22Rv1 (cell line): ENCODE measurements at regions not wholly inside any gene's neighbourhood (a gene's known extent, or its start where the extent isn't known, plus 50 kb on each side); places are given as distances from the start of the nearest gene placed in this dataset.

Experiments
- ZFX ChIP-seq: fragments of 450-650 bp; IDR thresholded peaks from 2 replicates; pipeline ENCODE4 v1.6.1; 2017; ENCODE audit warnings: antibody characterized with exemption, borderline replicate concordance
- TF ChIP-seq, protein P1 (sequence below): fragments of 450-650 bp; IDR thresholded peaks from 2 replicates; pipeline ENCODE4 v1.5.1; 2017; ENCODE audit warnings: mild to moderate bottlenecking

DNA sequence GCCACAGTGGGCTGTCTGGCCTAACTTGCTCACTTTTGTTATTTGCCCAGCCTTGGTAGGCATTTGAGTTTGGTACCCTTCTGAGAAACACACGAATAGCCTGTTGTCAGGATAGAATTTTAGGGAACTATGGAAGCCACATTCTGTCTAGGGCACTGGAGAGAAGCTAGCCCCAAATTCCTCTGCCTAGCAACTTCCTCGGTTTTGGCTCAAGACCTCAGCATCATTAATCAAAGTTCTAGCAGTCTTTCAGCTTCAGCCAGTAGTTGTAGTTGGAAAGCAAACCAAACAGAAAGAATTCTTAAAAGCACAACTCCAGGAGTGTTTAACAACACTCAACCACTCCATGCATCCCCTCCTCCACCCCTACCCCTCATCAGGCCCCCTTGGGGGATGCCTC is 572.1 kb upstream of the PSMD7 start:
- TF ChIP-seq, protein P1, sequence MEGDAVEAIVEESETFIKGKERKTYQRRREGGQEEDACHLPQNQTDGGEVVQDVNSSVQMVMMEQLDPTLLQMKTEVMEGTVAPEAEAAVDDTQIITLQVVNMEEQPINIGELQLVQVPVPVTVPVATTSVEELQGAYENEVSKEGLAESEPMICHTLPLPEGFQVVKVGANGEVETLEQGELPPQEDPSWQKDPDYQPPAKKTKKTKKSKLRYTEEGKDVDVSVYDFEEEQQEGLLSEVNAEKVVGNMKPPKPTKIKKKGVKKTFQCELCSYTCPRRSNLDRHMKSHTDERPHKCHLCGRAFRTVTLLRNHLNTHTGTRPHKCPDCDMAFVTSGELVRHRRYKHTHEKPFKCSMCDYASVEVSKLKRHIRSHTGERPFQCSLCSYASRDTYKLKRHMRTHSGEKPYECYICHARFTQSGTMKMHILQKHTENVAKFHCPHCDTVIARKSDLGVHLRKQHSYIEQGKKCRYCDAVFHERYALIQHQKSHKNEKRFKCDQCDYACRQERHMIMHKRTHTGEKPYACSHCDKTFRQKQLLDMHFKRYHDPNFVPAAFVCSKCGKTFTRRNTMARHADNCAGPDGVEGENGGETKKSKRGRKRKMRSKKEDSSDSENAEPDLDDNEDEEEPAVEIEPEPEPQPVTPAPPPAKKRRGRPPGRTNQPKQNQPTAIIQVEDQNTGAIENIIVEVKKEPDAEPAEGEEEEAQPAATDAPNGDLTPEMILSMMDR: no peak
- TF ChIP-seq ZFX: no peak
